ENCODE measurements at regions not wholly inside any gene's neighbourhood (a gene's known extent, or its start where the extent isn't known, plus 50 kb on each side); places are given as distances from the start of the nearest gene placed in this dataset.

DNA sequence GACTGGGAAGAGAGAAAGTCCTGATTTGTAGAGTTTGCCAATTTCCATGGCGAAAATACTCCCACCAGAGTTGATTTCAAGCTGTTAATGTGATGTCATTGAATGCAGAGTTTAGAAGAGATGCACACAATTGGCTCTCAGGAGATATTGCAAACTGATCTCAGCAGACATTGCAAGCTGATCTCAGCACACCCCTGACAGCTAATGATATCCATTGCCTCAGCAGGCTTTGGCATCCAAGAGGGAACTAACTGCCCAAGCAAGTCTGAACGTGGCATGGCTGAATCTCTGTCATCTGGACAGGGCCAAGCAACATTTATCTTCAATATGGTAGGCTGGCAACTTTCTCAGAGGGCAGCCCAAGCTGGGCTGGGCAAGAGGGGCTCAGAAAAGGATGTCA, 78.4 kb upstream of the CYP1B1 start:
- Histone ChIP-seq H3K36me3 (replicated peaks; ENCODE audit: insufficient read depth, low read length) (no peaks in the 10 kb centered on the region), H3K9me3 (replicated peaks; ENCODE audit: insufficient read depth, low read length) (no peaks in the 10 kb centered on the region), H4K20me1 (ENCODE audit: insufficient read depth, low read length) (no peaks in the 10 kb centered on the region), H3K9ac (ENCODE audit: low read length) (no peak overlapping the region), H3K4me3 (ENCODE audit: low read length) (no peak overlapping the region), H3K79me2 (ENCODE audit: low read length) (no peaks in the 10 kb centered on the region), H3K4me1 (ENCODE audit: low read length) (no peaks in the 10 kb centered on the region), H3K27ac (ENCODE audit: low read length) (no peak overlapping the region), H3K9me2 (replicated peaks; ENCODE audit: insufficient read depth, low read length) (no peaks in the 10 kb centered on the region), H2AFZ (ENCODE audit: low read length) (no peak overlapping the region), H3F3A (ENCODE audit: insufficient read depth, low read length) (no peaks in the 10 kb centered on the region), H3K4me2 (ENCODE audit: low read depth, low read length) (no peak overlapping the region), H3K27me3 (replicated peaks; ENCODE audit: insufficient read depth, low read length) (no peaks in the 10 kb centered on the region)
- no peak for TF ChIP-seq EZH2 (optimal IDR thresholded peaks at IDR 0.05; ENCODE audit: low read depth, low read length)
- TF ChIP-seq, protein P1, sequence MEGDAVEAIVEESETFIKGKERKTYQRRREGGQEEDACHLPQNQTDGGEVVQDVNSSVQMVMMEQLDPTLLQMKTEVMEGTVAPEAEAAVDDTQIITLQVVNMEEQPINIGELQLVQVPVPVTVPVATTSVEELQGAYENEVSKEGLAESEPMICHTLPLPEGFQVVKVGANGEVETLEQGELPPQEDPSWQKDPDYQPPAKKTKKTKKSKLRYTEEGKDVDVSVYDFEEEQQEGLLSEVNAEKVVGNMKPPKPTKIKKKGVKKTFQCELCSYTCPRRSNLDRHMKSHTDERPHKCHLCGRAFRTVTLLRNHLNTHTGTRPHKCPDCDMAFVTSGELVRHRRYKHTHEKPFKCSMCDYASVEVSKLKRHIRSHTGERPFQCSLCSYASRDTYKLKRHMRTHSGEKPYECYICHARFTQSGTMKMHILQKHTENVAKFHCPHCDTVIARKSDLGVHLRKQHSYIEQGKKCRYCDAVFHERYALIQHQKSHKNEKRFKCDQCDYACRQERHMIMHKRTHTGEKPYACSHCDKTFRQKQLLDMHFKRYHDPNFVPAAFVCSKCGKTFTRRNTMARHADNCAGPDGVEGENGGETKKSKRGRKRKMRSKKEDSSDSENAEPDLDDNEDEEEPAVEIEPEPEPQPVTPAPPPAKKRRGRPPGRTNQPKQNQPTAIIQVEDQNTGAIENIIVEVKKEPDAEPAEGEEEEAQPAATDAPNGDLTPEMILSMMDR (IDR thresholded peaks at IDR 0.05; ENCODE audit: low read length), result no peak
- no peak for TF ChIP-seq EZH2phosphoT487 (IDR thresholded peaks at IDR 0.05; ENCODE audit: low read length)
- no peak for DNase-seq

DNA sequence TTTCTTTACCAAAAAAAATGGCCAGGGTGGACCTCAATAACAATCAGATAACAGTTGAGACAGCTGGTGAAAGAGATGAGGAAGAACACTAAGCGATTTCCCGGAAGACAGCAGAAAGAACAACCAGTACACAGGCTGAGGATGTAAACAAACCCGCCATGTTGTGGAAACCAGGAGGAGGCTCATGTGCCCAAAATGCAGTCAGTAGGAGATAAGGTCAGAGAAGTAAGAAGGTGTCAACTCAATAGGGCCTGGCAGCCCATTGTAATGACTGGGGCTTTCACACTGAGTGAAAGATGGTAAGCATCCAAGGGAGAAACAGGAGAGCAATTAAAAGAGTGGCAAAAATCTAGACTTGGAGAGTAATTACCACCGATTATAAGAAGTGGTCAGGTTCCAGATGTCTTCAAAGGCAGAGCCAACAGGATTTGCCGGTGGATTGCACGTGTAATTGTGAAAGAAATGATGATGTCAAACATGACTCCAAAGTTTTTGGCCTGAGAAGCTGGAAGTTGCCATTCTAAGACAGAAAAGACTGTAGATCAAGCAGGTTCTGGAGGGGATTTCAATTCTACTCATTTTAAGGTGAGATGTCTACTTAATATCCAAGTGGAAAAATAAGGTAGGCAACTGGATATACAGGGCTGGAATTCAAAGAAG, 77.7 kb upstream of the CYP1B1 start:
- Histone ChIP-seq H3K4me3 (ENCODE audit: low read length) (no peak overlapping the region), H3K27ac (ENCODE audit: low read length) (no peak overlapping the region), H3K9me2 (replicated peaks; ENCODE audit: insufficient read depth, low read length) (no peaks in the 10 kb centered on the region), H4K20me1 (ENCODE audit: insufficient read depth, low read length) (no peaks in the 10 kb centered on the region), H3K9me3 (replicated peaks; ENCODE audit: insufficient read depth, low read length) (no peaks in the 10 kb centered on the region), H3K4me2 (ENCODE audit: low read depth, low read length) (no peak overlapping the region), H3K27me3 (replicated peaks; ENCODE audit: insufficient read depth, low read length) (no peaks in the 10 kb centered on the region), H3K9ac (ENCODE audit: low read length) (no peak overlapping the region), H3K79me2 (ENCODE audit: low read length) (no peaks in the 10 kb centered on the region), H3K36me3 (replicated peaks; ENCODE audit: insufficient read depth, low read length) (no peaks in the 10 kb centered on the region), H3F3A (ENCODE audit: insufficient read depth, low read length) (no peaks in the 10 kb centered on the region), H2AFZ (ENCODE audit: low read length) (no peak overlapping the region), H3K4me1 (ENCODE audit: low read length) (no peaks in the 10 kb centered on the region)
- no peak for DNase-seq
- TF ChIP-seq, protein P1 (IDR thresholded peaks at IDR 0.05; ENCODE audit: low read length), result no peak
- no peak for TF ChIP-seq EZH2phosphoT487 (IDR thresholded peaks at IDR 0.05; ENCODE audit: low read length)
- no peak for TF ChIP-seq EZH2 (optimal IDR thresholded peaks at IDR 0.05; ENCODE audit: low read depth, low read length)

DNA sequence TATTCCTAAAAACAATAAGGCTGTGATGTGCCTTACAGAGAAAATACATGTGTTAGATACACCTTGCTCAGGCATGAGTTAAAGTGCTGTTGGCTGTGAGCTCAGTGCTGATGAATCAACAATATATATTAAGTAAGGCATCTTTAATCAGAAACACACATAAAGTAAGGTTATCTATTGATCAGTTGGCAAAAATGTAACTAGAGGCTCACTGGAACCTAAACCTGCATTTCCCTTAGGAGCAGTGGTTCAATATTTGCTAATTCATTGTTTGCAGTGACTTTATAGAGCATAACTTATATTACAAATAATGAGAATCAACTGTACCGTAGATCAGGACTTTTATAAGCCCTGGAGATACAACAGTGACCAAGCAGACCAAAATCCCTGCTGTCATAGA, 77.0 kb upstream of the CYP1B1 start:
- no peaks in the 10 kb centered on the region for H3K4me1 ChIP-seq (ENCODE audit: low read length)
- H3K9me3 ChIP-seq (replicated peaks; ENCODE audit: insufficient read depth, low read length), result no peaks in the 10 kb centered on the region
- H4K20me1 ChIP-seq (ENCODE audit: insufficient read depth, low read length), result no peaks in the 10 kb centered on the region
- no peak overlapping the region for H3K27ac ChIP-seq (ENCODE audit: low read length)
- no peak for DNase-seq
- no peaks in the 10 kb centered on the region for H3F3A ChIP-seq (ENCODE audit: insufficient read depth, low read length)
- TF ChIP-seq, protein P1 (IDR thresholded peaks at IDR 0.05; ENCODE audit: low read length), result no peak
- TF ChIP-seq EZH2 (optimal IDR thresholded peaks at IDR 0.05; ENCODE audit: low read depth, low read length) (no peak), EZH2phosphoT487 (IDR thresholded peaks at IDR 0.05; ENCODE audit: low read length) (no peak)
- no peaks in the 10 kb centered on the region for H3K9me2 ChIP-seq (replicated peaks; ENCODE audit: insufficient read depth, low read length)
- no peaks in the 10 kb centered on the region for H3K36me3 ChIP-seq (replicated peaks; ENCODE audit: insufficient read depth, low read length)
- H3K4me2 ChIP-seq (ENCODE audit: low read depth, low read length), result no peak overlapping the region
- H3K9ac ChIP-seq (ENCODE audit: low read length), result no peak overlapping the region
- H3K4me3 ChIP-seq (ENCODE audit: low read length), result no peak overlapping the region
- no peaks in the 10 kb centered on the region for H3K27me3 ChIP-seq (replicated peaks; ENCODE audit: insufficient read depth, low read length)
- H2AFZ ChIP-seq (ENCODE audit: low read length), result no peak overlapping the region
- no peaks in the 10 kb centered on the region for H3K79me2 ChIP-seq (ENCODE audit: low read length)

Measured in MM.1S (cell line).